Gastrocnemius medialis (tissue), 4 donors: ENCODE measurements at regions not wholly inside any gene's neighbourhood (a gene's known extent, or its start where the extent isn't known, plus 50 kb on each side); places are given as distances from the start of the nearest gene placed in this dataset.

Experiments
- CTCF ChIP-seq, 5 experiments: fragments of 450-650 bp in 3 of 5; fragments of 200-600 bp in 2 of 5; sonication (generic) in 2 of 5; IDR thresholded peaks in 4 of 5; conservative IDR thresholded peaks in 1 of 5; 1 replicate in 4 of 5; 2 replicates in 1 of 5; pipeline ENCODE4 v1.5.1; 2016 to 2019; ENCODE audit warnings: antibody characterized with exemption in 5 of 5, mild to moderate bottlenecking in 3 of 5, moderate library complexity in 3 of 5
- POLR2A ChIP-seq, 2 donors: fragments of 450-650 bp; IDR thresholded peaks; one replicate each; pipeline ENCODE4 v1.6.1; 2017; ENCODE audit warnings: antibody characterized with exemption in 2 of 2, mild to moderate bottlenecking in 2 of 2, moderate library complexity in 2 of 2

DNA sequence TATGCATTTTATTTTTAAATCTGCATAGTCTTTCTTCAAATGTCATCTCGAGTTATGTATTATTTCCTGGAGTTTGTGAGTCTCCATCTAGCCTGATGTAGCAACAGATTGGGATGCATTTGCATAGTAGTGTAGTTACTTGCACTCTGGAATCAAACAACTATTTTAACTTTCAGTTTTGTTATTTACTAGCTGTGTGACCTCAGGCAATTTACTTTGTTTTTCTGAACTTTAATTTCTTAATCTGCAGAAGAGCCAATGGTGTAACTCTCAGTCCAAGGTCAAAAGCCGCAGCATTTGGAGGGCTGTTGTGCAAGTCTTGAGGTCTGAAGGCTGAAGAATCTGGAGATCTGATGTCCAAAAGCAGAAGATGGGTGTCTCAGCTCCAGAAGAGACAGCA is 175.8 kb upstream of the SORCS1 start:
- TF ChIP-seq POLR2A (IDR thresholded peaks at IDR 0.05) (no peak), CTCF (IDR thresholded peaks at IDR 0.05 in 4 of 5, conservative IDR thresholded peaks at IDR 0.05 in 1 of 5) (no peak)
